AML-193 (cell line): ENCODE measurements at regions not wholly inside any gene's neighbourhood (a gene's known extent, or its start where the extent isn't known, plus 50 kb on each side); places are given as distances from the start of the nearest gene placed in this dataset.

ENCODE experiments used
- DNase-seq, 2 experiments: peaks; one replicate each; lab custom pipeline; 2025; lab: John Stamatoyannopoulos, UW

DNA sequence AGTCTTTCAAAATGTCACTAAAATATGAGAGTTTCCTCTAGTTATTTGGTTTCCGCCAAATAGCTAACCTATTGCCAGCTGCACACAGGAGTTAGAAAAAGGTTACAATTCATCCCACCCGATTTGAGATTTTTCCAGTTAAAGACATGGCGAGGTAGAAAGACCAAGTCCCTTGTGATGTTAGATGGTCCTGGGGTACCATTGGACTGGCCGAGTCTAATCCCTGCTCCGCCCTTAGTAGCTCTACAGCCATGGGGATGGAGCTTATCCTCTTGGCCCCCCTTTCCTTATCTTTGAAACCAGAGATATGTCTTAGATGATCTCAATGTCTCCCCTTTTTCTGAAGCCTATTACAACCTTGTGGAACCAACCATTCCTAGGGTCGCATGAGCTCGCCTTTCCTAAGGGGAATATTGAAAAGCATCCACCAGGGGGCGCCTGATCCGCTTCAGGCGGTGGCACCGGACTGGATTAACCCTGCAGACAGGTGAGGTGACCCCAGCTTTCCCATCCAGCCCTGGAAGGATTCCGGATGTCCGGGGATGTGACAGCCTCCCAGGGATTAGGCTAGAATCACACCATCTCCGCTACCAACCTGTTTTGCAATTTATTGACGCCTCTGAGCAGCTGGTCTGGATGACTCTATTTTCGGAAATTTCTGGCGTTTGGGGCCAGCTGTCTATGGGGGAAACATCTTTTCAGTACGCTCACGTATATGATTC is 68.3 kb upstream of the SIM2 start:
- DNase-seq = peak; percentile 17 to 24

DNA sequence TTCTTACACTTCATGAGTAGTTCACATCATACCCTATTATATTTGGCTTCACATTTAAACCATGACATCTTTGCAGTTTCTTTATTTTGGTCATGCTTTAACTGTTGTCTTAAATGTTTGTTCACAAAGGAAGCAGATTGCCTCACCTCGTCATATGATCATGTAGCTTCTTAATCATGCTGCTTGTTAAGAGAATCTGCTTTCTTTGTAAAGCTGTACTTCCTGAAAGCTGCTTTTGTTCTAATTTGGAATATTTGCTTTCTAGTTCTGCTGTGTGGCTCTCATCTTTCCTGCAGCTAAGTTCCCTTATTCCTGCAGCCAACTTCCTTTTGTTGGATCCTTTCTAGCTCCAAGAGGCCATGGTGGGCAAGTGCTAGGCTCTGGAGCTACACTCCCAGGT is 62.9 kb upstream of the SIM2 start:
- DNase-seq = no peak

DNA sequence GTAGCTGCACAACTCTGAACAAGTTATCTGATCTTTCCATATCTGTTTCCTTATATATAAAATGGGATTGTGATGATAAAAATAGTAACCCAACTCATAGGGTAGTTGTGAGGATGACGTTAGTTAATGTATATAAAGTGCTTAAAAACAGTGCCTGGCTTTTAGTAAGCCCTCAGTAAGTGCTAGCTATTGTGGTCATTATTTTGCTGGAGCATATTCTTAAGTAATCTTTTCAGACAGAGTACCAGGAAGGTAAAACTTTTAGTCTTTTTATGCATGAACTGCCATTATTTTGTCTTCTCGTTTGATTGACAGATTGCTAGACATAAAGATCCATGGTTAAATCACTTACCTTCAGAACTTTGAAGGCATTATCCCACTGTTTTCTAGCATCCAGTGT is 62.5 kb upstream of the SIM2 start:
- DNase-seq = no peak

DNA sequence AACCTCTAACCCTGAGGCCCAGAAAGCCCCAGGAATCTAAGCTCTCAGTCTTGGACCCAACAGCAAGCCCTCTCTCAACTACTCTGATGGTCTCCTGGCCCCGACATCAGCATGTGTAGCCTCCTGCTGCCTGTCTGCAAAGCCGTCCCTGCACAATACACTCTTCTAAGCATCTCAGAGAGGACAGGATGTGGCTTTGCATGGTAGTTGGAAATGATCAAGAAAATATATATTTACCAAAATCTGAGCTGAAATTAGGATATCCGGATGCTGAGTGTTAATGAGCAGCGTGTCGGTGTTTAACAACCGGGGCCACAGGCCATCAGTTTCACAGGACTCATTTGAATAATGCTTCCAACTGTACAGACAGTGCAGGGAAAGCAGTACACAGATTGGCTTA is 59.1 kb upstream of the SIM2 start:
- no peak for DNase-seq

DNA sequence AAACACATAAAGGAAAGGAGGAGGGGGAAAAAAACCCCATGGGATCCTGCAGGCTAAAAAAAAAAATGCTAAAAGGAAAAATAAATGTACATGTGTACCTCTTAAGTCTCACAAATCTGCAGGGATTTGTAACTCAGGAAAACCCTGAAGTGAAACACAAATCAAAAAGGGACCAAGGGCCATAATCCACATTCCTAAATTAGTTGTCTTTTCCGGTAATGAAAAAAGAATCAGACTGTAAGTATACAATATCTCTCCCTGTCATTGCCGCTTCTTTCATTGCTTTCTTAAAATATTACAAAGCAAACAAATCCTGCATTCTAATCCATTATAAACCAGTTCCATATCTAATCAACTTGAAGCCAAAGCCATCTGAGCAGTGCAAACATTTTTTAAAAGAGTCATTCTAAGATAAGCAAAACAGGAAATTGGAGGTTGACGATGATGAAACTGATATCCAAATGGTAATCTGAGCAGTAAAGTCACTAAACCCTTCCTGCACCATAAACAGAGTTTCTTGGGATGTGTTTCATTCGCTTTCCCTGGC is 58.7 kb upstream of the SIM2 start:
- no peak for DNase-seq

DNA sequence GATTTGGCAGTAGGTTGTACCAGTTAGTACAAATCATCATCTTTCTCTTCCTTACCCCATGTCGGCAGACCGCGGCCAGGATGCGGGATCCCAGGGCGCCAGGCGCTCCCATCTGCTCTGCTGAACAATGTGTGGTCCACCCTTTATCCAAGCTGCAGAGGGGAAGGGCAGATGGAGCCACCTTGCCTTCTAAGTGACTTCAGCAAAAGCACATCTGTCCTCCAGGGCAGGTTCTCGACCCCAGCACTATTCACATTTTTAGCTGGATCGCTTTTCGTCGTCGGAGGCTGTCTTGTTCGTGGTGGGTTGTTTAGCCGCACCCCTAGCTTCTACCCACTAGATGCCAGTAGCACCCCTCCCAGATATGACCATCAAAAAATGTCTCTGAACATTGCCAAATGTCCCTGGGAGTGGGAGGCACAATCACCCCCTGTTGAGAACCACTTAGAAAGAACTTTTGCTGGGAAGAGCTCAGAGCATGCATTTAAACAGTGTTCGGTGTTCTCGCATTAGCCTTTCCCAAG is 58.1 kb upstream of the SIM2 start:
- no peak for DNase-seq

DNA sequence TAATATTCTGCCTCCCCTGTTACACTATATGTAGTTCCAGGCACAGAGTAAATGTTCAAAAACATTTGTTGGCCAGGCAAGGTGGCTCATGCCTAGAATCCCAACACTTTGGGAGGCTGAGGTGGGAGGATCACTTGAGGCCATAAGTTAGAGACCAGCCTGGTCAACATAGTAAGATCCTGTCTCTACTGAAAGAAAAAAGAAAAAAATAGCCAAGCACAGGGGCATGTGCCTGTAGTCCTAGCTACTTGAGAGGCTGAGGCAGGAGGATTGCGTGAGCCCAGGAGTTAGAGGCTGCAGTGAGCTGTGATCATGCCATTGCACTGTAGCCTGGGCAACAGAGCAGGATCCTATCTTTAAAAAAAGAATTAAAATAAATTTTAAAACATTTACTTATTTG is 57.6 kb upstream of the SIM2 start:
- DNase-seq = no peak

DNA sequence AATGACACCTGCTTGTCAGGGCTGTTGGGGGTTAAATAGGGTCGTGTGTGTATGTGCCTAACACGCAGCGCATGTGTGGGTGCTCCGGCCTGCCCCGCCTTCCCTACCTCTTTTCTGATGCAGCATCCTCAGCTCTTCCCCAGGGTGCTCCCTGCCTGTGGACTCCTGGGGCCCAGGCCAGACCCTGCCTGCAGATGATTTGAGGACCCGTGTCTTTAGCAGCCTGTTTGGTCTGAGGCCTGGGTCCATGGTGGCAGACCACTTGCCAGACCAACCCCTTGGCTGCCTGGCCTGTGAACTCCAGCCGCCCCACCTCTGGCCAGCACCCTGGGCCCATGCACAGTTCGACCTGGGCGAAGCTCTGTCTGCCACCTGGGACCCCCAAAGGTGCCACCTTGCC is 57.0 kb upstream of the SIM2 start:
- no peak for DNase-seq

DNA sequence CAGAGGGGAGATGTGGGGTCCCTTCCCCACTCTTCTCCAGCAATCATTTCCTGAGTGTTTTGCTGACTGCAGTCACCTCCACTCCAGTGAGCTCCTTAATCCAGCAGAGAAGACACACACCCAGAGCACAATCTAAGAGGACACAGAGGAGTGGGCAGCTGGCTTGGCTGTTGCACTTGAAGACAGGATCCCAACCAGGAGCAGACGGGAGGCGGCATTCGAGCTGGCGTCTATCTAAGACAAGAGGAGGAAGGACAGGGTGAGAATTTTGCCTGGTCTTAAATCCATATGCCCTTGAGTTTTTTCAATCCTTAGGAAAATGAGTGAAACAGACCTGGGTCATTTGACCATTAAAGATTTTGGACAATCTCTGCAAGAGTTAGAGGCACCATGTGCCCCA is 56.1 kb upstream of the SIM2 start:
- no peak for DNase-seq

DNA sequence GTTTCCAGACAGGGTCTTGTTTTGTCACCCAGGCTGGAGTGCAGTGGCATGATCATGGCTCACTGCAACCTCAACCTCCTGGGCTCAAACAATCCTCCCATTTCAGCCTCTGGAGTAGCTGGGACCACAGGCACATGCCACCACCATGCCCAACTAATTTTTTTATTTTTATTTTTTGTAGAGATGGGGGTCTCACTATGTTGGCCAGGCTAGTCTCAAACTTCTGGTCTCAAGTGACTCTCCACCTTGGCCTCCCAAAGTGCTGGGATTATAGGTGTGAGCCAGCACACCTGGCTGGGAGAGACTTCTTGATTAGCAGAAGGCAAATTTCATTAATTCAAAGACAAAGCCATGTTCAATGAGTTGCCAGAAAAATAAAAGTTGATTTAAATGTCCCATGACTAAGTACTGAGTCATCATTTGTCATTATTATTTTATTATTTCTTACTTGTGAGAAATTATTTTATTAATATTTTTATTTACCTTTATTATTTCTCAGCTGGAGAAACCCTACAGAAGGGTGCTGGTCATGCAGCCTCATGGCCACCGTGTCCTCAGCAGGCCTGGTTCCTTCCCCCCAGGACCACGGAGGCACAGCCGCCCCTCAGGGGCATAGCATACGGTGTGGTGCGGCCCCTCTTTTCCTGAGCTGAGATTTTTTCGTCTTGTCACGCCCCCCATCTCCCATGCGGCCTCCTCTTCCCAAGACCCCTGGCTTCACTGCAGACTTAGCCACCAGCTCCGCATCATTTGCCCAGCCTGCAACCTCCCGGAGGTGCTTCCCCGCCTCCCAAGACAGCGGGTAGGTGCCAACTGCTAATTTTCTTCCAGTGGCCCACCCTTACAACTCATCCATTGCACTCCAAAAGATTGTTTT is 55.3 kb upstream of the SIM2 start:
- no peak for DNase-seq

DNA sequence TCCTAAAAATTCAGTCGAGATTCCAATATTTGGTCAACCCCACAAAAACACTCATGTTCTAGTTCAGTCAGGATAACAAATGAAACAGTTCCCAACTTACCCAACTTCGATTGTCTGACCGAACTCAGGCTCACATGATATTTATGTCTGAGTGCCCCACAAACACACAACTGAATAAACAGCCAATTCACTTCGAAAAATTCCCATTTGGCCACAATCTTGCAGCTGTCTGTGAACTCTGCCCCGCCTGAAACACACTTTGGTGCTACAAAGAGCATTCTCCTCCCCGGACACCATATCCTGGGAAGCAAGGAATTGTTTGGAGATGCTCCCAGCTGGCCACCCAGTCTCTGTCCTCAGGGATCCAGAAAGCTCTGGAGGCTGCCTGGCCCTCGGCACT is 52.9 kb upstream of the SIM2 start:
- DNase-seq = no peak

DNA sequence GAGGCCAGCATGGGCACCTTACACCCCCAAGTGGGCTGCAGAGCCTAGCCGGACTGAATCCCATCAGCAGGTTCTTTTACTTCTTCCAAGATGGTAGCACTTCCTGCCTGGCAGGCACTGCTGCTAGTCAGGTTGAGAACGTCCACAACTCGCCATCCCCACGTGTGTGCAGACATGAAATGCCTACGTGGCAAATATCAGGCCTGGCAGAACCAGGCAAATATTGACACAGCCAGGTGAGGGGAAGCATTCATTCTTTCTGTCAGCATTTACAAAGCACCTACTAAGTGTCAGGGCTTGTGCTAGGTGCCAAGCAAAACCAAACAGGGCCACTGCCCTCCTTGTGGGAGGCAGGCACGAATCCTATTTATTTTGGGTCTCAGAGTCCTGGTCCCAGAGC is 52.3 kb upstream of the SIM2 start:
- DNase-seq = no peak

DNA sequence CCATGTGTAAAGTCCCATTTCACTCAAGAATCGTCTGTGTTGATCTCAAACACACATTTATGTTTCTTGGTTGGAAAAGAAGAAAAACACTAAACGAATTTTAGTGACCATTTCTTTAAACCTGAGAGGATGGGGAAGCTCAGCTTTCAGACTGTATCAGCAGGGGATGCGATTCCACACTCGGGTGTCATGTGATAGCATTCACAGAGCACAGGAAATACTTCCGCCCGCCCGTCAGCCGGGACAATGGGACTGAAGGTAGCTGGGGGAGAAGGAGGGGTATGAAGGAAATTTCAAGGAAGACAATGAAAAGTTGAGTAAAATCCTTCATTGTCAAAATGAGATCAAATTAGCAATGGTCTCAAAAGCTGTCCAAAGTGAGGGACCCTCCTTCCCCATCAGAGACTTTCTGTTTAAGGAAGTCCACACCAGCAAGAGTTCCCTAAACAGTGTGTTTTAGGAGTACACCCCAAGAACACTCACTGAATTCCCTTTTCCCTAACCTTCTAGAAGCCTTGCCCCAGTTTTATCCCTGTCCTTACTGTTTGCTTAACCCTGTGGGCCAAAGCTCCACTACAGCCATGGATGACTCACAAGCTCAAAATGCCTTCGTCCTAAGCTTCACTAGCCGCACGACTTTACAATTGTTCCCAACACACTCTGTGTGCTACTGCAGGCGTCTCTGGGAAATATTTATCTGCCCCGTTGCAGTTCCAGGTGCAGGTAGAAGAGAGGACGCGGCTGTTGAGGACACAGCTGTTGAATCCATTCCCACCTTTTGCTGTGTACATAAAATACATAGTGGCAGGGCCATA is 51.4 kb upstream of the SIM2 start:
- no peak for DNase-seq
